ENCODE measurements at regions not wholly inside any gene's neighbourhood (a gene's known extent, or its start where the extent isn't known, plus 50 kb on each side); places are given as distances from the start of the nearest gene placed in this dataset.

DNA sequence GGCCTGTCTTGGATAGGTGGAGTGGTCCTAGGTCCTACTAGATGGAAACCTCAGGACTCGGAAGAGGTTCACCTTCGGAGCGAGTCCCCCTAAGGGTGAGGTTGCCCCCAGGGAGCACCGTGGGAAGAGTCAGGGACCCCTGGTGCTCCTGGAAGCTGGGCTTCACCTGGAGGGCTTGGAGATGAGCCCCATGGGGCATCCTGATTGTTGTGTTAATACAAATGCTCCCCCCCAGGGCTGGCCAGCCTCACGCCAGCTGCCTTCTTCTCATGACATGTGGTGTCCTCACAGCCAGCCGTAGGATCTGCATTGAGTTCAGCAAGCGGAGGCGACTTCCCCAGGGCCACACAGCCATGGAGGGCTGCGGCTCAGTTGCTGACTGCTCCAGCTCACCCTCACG lies 1487.5 kb downstream of the BRD1 start:
- in situ Hi-C loops (cut with HindIII; ENCODE audit: low pct_unique_long_range_greater_than_20kb, low sequenced_read_pairs), result no loop called here
- DNase-seq (ENCODE audit: low read depth in 1 of 2, low spot score in 1 of 2), result no peak
- no peak for TF ChIP-seq JUND (IDR thresholded peaks at IDR 0.05; ENCODE audit: low read depth)

DNA sequence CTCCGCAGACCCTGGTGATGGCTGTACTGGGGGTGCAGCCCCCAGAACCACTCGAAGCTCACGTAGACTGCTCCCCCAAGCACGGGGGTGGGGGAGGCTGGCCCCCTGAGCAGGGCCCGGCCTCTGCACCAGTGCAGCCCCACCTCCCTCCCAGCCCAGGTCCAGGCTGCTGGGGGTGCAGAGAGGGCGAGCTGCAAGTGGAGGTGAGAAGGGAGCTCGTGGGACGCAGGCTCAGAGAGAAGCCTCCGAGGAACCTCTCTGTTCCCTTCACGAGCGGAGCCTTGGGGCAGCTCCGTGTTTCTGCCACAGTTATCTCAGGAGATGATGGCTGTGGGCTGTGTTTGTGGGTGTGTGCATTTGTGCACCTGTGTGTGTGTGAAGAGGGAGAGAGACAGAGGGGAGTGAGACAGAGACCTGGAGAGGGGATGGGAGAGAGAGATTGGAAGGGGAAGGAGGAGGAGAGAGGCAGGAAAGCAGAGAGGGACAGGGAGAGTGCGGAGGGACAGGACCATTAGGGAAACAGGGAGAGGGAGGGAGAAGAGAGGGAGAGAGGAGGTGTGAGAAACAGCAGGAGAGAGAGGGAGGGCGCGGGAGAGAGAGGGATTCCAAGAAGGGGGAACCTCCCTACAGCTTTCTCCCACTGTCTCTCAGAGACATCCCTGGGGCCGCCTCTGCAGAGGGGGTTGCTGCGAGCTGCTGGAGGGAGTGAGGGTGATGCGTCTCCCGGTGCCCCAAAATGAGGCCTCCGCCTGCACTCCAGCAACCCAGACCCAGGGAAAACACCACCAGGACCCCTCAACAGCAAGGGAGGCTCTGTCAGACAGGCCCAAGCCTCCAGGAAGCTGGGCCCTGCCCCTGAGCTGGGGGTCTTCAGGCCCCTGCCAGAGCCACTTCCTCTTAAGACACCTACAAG lies 1488.6 kb downstream of the BRD1 start:
- TF ChIP-seq JUND (IDR thresholded peaks at IDR 0.05; ENCODE audit: low read depth), result no peak
- in situ Hi-C loops (cut with HindIII; ENCODE audit: low pct_unique_long_range_greater_than_20kb, low sequenced_read_pairs), result no loop called here
- DNase-seq (ENCODE audit: low read depth in 1 of 2, low spot score in 1 of 2), result no peak

- in situ Hi-C loops (cut with HindIII; ENCODE audit: low pct_unique_long_range_greater_than_20kb, low sequenced_read_pairs), result no loop called here
- no peak for TF ChIP-seq JUND (IDR thresholded peaks at IDR 0.05; ENCODE audit: low read depth)
- no peak for DNase-seq (ENCODE audit: low read depth in 1 of 2, low spot score in 1 of 2)
Measured at GRCh38 chr22:48337957-48338792, 1489.5 kb downstream of the BRD1 start.

- in situ Hi-C loops (cut with HindIII; ENCODE audit: low pct_unique_long_range_greater_than_20kb, low sequenced_read_pairs), result no loop called here
- no peak for TF ChIP-seq JUND (IDR thresholded peaks at IDR 0.05; ENCODE audit: low read depth)
- no peak for DNase-seq (ENCODE audit: low read depth in 1 of 2, low spot score in 1 of 2)
Measured at GRCh38 chr22:48336339-48337060, 1491.2 kb downstream of the BRD1 start.

- no peak for TF ChIP-seq JUND (IDR thresholded peaks at IDR 0.05; ENCODE audit: low read depth)
- no peak for DNase-seq (ENCODE audit: low read depth in 1 of 2, low spot score in 1 of 2)
- in situ Hi-C loops (cut with HindIII; ENCODE audit: low pct_unique_long_range_greater_than_20kb, low sequenced_read_pairs), result no loop called here
Measured at GRCh38 chr22:48335442-48336139, 1492.1 kb downstream of the BRD1 start.

GRCh38 chr22:48334971-48335370 lies 1492.7 kb downstream of the BRD1 start:
- in situ Hi-C loops (cut with HindIII; ENCODE audit: low pct_unique_long_range_greater_than_20kb, low sequenced_read_pairs), result no loop called here
- no peak for DNase-seq (ENCODE audit: low read depth in 1 of 2, low spot score in 1 of 2)
- no peak for TF ChIP-seq JUND (IDR thresholded peaks at IDR 0.05; ENCODE audit: low read depth)

- in situ Hi-C loops (cut with HindIII; ENCODE audit: low pct_unique_long_range_greater_than_20kb, low sequenced_read_pairs), result no loop called here
- DNase-seq (ENCODE audit: low read depth in 1 of 2, low spot score in 1 of 2), result no peak
- TF ChIP-seq JUND (IDR thresholded peaks at IDR 0.05; ENCODE audit: low read depth), result no peak
Measured at GRCh38 chr22:48333816-48334735, 1493.6 kb downstream of the BRD1 start.

DNA sequence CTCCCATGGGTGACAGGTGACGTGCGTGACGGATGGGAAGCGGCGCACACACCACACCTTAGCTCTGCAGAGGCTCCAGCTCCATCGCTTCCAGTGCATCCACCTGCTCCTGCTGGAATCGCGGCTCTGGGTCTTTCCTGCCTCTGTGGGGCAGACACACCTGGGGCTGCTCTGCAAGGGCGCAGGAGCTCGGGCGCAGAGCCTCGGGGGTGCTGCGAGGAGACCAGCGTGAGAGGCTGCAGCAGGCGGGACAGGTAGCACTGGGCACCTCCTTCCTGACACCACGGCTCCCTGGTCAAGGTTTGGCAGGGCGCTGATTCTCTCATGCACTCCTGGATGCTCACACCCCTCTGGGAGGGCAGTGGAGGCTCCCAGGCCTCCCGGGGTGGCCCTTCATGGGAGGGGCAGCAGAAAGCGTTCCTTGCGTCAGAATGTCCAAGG lies 1494.3 kb downstream of the BRD1 start:
- DNase-seq (ENCODE audit: low read depth in 1 of 2, low spot score in 1 of 2), result no peak
- no peak for TF ChIP-seq JUND (IDR thresholded peaks at IDR 0.05; ENCODE audit: low read depth)
- in situ Hi-C loops (cut with HindIII; ENCODE audit: low pct_unique_long_range_greater_than_20kb, low sequenced_read_pairs), result no loop called here

GRCh38 chr22:48332438-48333322 lies 1495.0 kb downstream of the BRD1 start:
- TF ChIP-seq JUND (IDR thresholded peaks at IDR 0.05; ENCODE audit: low read depth), result no peak
- in situ Hi-C loops (cut with HindIII; ENCODE audit: low pct_unique_long_range_greater_than_20kb, low sequenced_read_pairs), result no loop called here
- no peak for DNase-seq (ENCODE audit: low read depth in 1 of 2, low spot score in 1 of 2)

- DNase-seq (ENCODE audit: low read depth in 1 of 2, low spot score in 1 of 2), result no peak
- no peak for TF ChIP-seq JUND (IDR thresholded peaks at IDR 0.05; ENCODE audit: low read depth)
- in situ Hi-C loops (cut with HindIII; ENCODE audit: low pct_unique_long_range_greater_than_20kb, low sequenced_read_pairs), result no loop called here
Measured at GRCh38 chr22:48331691-48332220, 1495.9 kb downstream of the BRD1 start.
